ENCODE measurements at regions not wholly inside any gene's neighbourhood (a gene's known extent, or its start where the extent isn't known, plus 50 kb on each side); places are given as distances from the start of the nearest gene placed in this dataset.

GRCh38 chr2:177036747-177037146 lies 175.8 kb upstream of the HNRNPA3 start:
- no peak for TF ChIP-seq CTCF (conservative IDR thresholded peaks at IDR 0.05; ENCODE audit: low read depth)
- no peak for DNase-seq (ENCODE audit: low spot score)
- CTCF ChIA-PET, result no interaction called here
- no peak overlapping the region for H3K27ac ChIP-seq
- POLR2A ChIA-PET (ENCODE audit: low non-redundant PET), result no interaction called here

DNA sequence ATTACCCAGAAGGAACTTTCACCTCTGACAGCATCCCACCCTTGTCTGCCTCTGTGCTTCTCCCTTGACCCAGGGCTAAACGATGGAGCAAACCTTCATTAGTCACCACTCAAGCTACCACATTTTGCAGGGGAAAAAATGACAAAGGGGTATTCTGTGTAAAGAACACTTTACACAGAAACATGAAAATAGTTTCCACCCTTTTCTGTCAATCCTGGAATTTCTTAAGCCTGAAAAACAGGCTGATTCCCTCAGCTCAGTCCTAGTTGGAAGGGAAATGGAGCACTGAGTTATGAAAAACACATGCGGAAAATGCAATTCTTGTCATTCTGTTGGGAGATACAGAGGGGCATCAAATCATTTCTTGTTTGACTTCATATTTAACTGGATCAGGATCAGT lies 175.0 kb upstream of the HNRNPA3 start:
- no peak for DNase-seq (ENCODE audit: low spot score)
- no peak for TF ChIP-seq CTCF (conservative IDR thresholded peaks at IDR 0.05; ENCODE audit: low read depth)
- no peak overlapping the region for H3K27ac ChIP-seq
- CTCF ChIA-PET, result interaction anchor here (0.6 kb wide), 1 partner anchor 905 kb away, joined by 3 read pairs; no protein-coding TSS in a partner anchor
- POLR2A ChIA-PET (ENCODE audit: low non-redundant PET), result no interaction called here

GRCh38 chr2:177038787-177039484 lies 173.7 kb upstream of the HNRNPA3 start:
- no peak for DNase-seq (ENCODE audit: low spot score)
- ChIA-PET POLR2A (ENCODE audit: low non-redundant PET) (no interaction called here), CTCF (no interaction called here)
- H3K27ac ChIP-seq, result no peak overlapping the region
- TF ChIP-seq CTCF (conservative IDR thresholded peaks at IDR 0.05; ENCODE audit: low read depth), result no peak

DNA sequence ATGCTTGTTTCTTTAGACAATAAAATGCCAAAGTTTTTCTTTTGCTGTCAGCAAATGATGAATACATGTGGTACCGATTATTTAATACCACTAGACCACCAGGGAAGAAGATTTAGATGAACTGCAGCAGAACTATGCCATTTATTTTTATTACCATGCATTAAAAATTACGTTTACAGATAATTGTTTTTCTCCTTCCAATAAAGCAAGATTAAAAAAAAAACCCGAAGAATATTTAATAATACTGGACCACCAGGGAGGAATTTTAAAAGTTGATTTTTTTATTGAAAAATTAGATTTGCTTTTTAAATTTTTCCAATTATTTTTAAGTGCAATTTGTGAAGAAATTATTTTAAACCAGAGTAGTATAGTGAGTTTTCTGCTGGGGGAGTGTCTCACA lies 170.3 kb upstream of the HNRNPA3 start:
- ChIA-PET POLR2A (ENCODE audit: low non-redundant PET) (no interaction called here), CTCF (no interaction called here)
- DNase-seq (ENCODE audit: low spot score), result no peak
- no peak overlapping the region for H3K27ac ChIP-seq
- no peak for TF ChIP-seq CTCF (conservative IDR thresholded peaks at IDR 0.05; ENCODE audit: low read depth)

DNA sequence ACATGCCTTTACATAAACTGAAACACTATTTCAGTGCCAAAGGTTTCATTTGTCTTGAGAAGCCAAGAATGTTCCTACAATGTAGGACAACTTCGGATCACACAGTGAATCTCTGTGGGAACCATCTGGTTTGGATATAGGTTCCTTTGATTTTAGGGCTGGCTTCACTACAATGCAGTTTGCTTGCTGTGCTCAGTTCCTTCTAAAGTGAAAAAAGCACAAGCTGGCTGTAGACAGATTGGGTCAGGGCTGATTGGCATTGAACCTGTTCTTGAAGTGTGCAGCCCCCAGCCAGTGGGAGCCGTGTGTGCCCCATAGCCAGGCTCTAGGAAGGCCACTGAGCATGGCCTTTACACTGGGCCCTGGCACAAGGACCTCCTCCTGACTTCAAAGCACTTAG lies 167.9 kb upstream of the HNRNPA3 start:
- TF ChIP-seq CTCF (conservative IDR thresholded peaks at IDR 0.05; ENCODE audit: low read depth), result no peak
- ChIA-PET POLR2A (ENCODE audit: low non-redundant PET) (no interaction called here), CTCF (interaction anchor here (0.6 kb wide), 1 partner anchor 97 kb away, joined by 3 read pairs; no protein-coding TSS in a partner anchor)
- no peak for DNase-seq (ENCODE audit: low spot score)
- no peak overlapping the region for H3K27ac ChIP-seq

DNA sequence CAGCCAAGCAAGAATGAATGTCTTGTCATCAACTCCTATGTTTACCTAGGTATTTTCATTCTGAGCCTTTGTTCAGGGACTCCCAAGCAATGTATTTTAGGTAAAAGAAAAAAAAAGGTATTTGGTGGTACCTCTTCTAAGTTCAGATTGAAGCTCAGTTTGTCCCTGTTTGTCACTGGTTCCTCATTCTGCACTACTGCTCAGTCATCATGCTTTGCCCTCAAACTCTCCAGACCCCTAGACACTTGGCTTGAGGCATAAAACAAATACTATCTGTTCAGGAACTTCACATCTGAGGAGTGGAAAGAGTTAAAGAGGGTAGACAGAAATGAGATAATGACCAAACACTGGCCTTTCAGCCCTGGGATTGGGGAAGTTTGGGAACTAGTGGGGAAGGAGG lies 163.6 kb upstream of the HNRNPA3 start:
- H3K27ac ChIP-seq, result no peak overlapping the region
- POLR2A ChIA-PET (ENCODE audit: low non-redundant PET), result no interaction called here
- no peak for TF ChIP-seq CTCF (conservative IDR thresholded peaks at IDR 0.05; ENCODE audit: low read depth)
- DNase-seq (ENCODE audit: low spot score), result no peak
- CTCF ChIA-PET, result no interaction called here

Data from RWPE1 (cell line).